Stromal cell of bone marrow (primary cell): ENCODE measurements at regions not wholly inside any gene's neighbourhood (a gene's known extent, or its start where the extent isn't known, plus 50 kb on each side); places are given as distances from the start of the nearest gene placed in this dataset.
"Not testable (repeated sequence)": the region's sequence is repeated elsewhere in the genome, so short reads cannot be mapped to it uniquely, and the experiment has no call there.

Experiments
- DNase-seq: peaks from one replicate; pipeline ENCODE4 v3.0.0-alpha.2; 2012; ENCODE audit warnings: low read depth

- no peak for DNase-seq
These were observed 323.8 kb upstream of the GALNT5 start for GRCh38 chr2:156933645-156934225.

GRCh38 chr2:156935616-156936015, 321.9 kb upstream of the GALNT5 start:
- no peak for DNase-seq

- DNase-seq = no peak
These were observed 320.1 kb upstream of the GALNT5 start for GRCh38 chr2:156937430-156937829.

GRCh38 chr2:156944871-156945270, 312.6 kb upstream of the GALNT5 start:
- no peak for DNase-seq

GRCh38 chr2:156947261-156947660, 310.2 kb upstream of the GALNT5 start:
- no peak for DNase-seq

GRCh38 chr2:156955701-156956100, 301.8 kb upstream of the GALNT5 start:
- DNase-seq = no peak

- DNase-seq = no peak
These were observed 301.3 kb upstream of the GALNT5 start for GRCh38 chr2:156956161-156956560.

GRCh38 chr2:156958374-156958773, 299.1 kb upstream of the GALNT5 start:
- DNase-seq = no peak

GRCh38 chr2:156959481-156959880, 298.0 kb upstream of the GALNT5 start:
- no peak for DNase-seq

- peak; percentile 25 for DNase-seq
These were observed 274.9 kb upstream of the GALNT5 start for GRCh38 chr2:156982615-156983014.

GRCh38 chr2:156986339-156986988, 271.0 kb upstream of the GALNT5 start:
- DNase-seq = no peak

GRCh38 chr2:156999661-157000060, 257.8 kb upstream of the GALNT5 start:
- no peak for DNase-seq

GRCh38 chr2:157004789-157005188, 252.7 kb upstream of the GALNT5 start:
- DNase-seq = no peak

- DNase-seq = no peak
These were observed 242.4 kb upstream of the GALNT5 start for GRCh38 chr2:157015015-157015575.

GRCh38 chr2:157023264-157023663, 234.2 kb upstream of the GALNT5 start:
- not testable (repeated sequence) for DNase-seq

- no peak for DNase-seq
These were observed 233.4 kb upstream of the GALNT5 start for GRCh38 chr2:157024129-157024528.

GRCh38 chr2:157032017-157032416, 225.5 kb upstream of the GALNT5 start:
- DNase-seq = peak; percentile 93

- DNase-seq = no peak
These were observed 220.8 kb upstream of the GALNT5 start for GRCh38 chr2:157036726-157037125.

- DNase-seq = no peak
These were observed 213.7 kb upstream of the GALNT5 start for GRCh38 chr2:157043786-157044185.

- no peak for DNase-seq
These were observed 211.1 kb upstream of the GALNT5 start for GRCh38 chr2:157046396-157046795.

GRCh38 chr2:157052685-157053224, 204.8 kb upstream of the GALNT5 start:
- DNase-seq = peak; percentile 77

- no peak for DNase-seq
These were observed 203.6 kb upstream of the GALNT5 start for GRCh38 chr2:157053876-157054275.

- peak; percentile 30 for DNase-seq
These were observed 201.8 kb upstream of the GALNT5 start for GRCh38 chr2:157055660-157056199.
